ENCODE measurements at regions not wholly inside any gene's neighbourhood (a gene's known extent, or its start where the extent isn't known, plus 50 kb on each side); places are given as distances from the start of the nearest gene placed in this dataset.

DNA sequence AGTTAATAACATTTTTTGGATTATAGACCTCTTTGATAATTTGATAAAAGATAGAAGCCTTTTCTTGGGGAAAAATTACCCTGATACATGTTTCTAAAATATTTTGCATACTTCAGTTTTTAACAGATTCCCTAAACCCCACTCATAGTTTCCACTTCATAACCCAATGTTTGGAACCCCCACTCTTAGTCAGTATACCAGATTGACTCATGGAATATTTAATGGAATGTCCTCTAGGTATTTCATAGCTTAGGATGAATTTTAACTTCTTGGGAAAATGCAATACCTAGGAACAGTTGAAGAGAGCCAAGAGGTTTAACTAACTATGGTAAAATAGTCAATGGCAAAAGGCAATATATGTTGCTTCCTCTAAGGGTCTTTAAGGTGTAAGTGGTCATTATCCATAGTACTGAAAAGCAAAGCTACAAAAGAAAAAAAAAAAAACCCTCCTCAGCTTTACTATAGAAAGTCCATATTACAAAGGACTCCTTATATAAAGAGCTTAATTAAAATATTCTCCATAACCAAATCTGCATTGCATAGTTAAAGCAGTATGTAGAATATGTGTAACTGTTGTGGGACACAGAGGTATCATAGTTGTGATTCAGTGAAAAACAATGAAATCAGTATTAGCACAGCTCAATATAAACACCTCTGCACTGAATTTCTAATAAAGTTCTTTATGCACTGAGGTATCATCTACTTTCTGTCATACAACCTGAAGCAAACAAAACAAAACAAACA, 159.9 kb downstream of the PCDH7 start:
- no peak for DNase-seq

DNA sequence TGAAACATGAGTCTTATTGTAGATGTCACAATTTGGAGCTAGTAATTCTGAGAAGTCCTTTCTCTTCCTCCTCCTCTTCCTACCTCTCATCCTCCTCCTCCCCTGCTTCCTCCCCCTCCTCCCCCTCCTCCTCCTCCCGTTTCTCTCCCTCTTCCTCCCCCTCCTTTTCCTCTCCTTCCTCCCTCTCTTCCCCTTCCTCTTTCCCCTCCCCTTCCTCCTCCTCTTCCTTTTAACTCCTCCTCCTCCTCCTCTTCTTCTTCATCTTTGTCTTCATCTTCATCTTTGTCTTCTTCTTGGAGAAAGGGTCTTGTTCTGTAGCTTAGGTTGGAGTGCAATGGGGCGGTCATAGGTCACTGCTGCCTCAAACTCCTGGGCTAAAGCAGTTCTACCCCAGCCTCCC, 161.8 kb downstream of the PCDH7 start:
- no peak for DNase-seq

DNA sequence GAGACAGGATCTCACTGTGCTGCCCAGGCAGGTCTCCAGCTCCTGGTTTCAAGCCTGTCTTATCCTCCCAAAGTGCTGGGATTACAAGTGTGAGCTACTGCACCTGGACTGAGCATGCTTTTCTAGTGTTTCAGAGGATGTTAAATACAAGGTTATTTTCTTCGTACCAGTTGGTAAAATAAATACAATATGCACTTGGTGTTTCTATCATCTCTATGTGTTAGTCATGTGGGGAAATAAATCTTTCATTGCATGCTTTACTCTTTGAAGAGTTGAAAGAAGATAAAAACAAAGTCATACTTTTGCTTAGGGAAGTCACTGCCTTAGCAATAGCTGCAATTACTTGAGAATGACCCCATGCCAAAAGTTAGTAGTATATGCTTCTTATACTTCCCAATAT, 162.3 kb downstream of the PCDH7 start:
- no peak for DNase-seq

DNA sequence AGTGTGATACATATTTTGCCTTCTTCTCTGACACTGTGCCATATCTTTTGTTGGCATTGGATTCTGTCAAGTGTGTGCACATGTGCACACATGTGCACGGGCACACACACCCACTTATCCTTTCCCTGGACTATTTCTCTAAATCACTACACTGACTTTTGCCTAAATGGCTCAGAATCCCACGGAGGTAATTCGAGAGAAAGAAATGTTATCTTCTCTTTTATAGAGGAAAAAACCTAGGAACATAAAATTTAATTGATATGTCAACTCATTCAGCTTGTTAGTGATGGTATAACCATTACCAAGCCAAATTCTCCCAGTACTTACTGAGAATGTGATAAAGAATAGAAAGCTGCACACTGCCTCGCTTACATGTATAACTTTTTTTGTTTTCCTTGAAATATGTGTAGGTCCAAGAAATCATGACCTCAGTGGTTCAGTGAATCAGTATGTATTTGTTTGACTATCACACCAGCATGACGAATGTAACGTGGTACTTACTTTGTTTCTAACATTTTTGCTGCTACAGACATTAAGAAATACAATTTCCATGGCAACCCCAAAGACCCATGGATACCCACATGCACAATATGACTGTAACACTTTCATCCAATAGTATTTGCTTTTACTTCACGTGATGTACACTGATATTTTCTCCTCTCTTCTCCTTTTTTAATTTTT, 163.0 kb downstream of the PCDH7 start:
- DNase-seq, result no peak

DNA sequence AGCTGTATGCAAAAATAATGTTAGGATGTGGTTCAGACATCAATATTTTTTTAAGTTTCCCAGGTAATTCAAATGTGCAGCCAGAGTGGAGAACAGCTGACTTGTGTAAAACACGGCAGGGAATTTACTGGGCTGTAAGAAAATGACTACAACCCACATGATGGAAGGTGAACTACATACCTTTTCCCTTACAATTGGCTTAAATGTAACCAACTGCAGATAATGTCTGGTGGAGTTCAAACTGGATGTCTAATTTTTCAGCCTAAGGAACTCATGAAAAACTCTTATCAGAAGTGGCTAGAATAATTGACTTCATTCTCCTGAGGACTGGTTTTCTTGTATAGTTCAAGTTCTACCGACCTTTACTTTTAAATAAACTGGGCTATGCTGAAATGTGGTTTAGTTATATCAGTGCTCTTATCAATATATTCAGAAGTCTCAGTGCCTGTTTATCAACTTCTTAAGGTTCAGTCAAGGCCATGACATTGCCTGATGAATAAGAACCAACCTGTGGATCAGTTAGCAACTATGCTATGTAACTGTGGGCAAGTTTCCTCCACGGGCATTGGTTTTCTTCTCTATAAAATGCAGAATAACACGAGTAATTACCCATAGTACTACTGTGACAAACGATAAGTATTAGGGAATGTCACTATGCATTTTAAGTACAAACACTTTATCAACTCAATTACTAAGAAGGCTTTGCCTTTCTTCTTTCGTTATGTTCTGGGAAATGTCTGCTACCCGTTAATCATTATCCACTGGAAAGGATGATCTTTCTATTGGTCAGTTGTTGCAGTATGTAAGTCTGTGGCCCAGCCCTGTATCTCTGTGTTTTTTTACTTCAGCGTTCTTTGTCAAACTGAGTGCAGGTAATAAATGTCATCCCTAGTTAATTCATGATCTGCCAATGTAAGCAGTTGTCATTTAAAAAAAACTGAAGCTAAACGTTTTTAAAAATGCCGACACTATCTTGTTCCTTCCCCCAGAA, 181.6 kb downstream of the PCDH7 start:
- no peak for DNase-seq

DNA sequence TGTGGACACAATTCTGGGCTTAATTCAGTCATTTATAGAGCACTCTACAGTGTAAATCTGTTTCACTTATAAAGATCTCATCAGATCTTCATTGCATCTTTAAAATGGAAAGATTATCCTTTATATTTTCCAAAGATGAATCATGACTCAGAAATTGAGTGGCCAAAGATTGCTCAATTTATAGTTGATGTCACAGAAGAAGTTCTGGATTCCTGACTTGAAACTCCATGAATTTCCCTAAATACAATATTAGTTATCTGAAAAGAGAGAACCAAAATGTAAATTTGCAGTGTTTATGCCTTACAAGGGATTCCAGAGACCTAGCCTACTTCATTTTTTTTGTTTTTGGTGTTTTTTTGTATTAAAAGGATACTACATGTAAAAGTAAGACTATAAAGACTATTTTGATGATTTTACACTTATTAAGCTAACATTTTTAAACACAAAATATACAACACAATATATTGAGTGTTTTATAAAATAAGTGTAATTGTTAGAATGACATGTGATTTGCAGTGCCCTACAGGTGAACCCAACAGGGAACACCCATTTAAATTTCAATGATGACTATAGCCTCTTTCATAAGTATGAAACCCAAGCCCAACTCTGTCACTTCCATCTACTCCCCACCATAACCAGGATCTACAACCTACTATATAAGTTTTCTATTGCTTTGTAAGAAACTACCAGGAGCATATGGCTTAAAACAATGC, 183.5 kb downstream of the PCDH7 start:
- no peak for DNase-seq

DNA sequence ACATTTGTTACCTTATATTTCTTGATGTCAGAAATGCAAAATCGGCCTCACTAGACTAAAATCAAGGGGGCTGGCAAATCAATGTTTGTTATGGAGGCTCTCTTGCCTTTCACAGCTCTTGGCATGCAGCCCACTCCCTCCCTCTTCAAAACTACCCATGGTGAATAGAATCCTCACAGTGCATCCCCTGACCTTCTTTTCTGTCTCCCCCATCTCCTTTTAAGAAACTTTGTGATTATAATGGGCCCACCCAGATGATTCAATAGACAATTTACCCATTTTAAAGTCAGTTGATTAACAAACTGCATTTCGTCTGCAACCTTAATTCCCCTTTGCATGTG, 184.0 kb downstream of the PCDH7 start:
- DNase-seq, result no peak

DNA sequence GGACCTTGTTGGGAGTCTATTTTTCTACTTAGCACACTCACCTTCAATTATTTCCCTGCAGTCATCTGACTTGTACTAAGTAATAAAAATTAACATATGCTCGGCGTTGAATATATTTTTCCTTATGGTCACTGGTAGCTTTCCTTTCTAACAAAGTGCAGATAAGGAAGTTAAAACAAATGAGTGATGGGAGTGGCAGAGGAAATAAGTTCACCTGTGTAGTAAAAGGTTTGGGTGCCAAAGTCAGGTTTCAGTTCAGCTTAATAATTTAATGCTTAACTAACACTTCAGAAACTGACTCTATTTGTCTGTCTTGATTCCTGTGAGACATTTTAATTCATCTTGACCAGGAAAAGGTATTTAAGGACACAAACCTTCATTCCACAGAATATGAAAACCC, 184.4 kb downstream of the PCDH7 start:
- no peak for DNase-seq

DNA sequence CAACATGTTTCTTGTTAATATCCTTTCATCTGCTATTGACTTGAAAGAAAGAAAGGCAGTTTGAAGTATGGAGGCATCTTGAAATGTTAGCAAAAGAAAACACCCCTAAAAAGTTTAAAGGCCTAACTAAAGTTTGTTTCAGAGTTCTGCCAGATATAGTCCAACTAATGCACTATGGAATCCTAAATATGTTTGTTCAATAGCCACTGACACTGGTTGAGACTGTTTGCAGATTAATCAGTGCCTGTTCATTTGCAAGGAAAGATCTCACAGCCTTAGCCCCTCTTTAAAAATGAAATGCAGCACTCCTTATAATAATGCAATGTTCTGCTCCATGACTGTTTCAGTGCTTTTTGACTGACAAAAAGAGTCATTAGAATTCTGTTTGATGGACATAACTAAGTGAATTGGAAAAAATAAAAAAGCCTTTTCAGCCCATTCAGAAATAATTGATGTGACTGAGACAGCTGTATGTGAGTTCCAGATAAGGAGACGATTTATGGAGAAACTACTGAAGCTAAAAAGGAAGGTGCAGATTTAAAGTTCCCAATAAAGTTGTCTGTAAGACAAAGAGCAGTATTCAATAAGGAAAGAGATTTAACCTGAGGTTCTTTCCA, 192.0 kb downstream of the PCDH7 start:
- DNase-seq, result no peak

DNA sequence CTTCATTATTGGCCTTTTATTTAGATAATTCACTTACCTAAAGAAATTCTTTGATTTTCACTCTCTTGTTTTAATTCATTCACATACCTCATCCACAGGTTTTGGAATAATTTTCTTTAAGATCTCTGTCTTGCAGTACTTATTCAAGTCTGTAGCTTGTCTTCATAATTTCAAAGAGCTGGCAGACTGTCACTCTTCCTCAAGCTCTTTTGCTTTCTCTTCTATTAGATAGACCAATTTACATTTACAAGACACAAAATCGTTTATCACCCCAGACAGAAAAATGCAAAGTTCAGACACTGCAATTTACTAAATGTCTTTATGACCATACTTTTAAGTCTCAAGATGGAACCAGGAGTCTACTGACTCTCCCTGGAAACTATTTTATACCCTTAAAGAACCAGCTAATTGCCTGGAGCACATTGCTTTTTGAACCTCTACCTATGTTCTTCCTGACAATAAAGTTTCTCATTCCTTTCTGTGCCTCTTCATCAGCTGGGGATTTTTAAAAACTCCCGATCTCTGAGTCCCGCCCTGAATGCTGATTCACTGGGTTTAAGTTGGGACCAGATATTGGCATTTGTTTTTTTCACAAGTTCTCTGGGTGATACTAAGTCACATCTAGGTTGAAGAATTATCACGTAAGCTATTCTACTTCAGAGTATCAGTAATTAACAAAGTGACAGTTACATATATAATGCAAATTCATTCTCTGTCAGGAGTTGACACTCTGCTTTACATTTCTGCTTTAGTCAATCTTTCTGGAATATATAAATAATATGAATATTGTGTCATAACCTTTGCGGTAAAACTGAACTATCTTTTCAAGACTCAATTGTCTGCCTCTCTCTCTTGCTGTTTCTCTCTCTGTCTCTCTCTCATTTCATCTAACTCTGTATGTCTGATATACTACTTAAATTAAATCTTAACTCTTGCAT, 196.4 kb downstream of the PCDH7 start:
- no peak for DNase-seq

DNA sequence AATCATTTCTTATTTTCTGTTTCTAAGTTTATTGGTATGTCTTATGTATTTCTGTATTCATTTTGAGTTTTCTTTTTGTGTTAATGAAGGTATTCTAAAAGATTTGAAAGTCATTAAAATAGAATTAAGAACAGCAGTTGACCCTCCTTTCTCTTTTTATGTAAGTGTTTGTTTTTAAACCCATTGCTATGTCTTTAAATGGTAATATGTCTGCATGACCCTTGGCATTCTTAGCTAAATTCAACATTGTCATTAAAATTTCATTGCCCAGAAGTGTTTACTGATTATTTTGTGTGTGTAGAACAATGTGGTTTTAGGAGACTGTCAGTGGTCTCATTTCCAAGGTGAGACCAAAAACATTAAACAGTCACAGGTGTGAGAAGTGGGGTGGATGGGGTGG, 197.8 kb downstream of the PCDH7 start:
- DNase-seq, result no peak

DNA sequence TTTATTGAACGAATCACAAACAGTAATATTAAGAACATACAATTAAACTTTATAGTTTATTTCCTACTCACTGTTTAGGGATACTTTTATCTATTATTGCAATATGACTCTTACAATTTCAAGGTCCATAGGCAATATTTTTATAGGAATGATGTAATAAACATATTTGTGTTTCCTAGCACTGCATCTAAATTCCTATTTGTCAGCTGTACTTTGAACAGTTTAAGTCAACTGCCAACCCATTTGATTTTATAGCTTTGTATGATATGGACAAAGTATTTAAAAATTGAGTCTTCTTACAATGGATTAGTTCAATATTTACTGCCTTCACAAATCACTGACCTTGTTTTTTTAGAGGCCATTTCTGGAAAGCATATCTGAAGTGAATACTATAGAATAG, 199.3 kb downstream of the PCDH7 start:
- no peak for DNase-seq

DNA sequence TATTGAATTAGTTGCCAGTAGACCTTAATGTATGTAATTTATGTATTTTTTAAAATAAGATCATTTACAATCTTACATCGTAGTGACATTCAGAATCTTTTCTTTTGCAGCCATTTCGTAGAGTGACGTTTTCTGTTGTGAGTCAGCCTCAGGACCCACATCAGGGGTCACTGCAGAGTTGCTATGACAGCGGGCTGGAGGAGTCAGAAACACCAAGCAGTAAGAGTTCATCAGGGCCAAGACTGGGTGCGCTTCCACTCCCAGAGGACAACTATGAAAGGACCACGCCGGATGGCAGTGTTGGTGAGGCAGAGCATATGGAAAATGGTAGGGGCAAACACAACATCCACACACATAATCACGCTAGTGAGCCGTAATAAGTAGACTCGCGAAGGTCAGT, 199.9 kb downstream of the PCDH7 start:
- DNase-seq, result no peak

DNA sequence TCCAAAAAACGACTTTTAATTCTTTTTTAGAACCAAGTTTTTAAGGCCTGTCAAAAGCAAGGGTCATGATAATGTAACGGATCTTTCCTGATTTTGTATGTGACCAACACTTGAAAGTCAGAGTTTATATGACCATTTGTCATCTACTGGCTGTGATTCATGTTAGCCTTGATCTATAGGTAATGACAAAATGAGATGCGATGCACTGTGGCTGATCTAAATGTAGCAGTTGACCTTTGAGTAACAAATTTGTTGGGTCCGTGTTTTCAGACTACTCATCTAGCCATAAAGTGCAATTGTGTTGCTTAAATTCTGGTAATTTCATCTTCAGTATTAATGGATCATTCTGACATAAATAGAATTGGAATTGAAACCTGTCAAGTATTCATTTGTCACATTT, 202.5 kb downstream of the PCDH7 start:
- DNase-seq, result no peak

DNA sequence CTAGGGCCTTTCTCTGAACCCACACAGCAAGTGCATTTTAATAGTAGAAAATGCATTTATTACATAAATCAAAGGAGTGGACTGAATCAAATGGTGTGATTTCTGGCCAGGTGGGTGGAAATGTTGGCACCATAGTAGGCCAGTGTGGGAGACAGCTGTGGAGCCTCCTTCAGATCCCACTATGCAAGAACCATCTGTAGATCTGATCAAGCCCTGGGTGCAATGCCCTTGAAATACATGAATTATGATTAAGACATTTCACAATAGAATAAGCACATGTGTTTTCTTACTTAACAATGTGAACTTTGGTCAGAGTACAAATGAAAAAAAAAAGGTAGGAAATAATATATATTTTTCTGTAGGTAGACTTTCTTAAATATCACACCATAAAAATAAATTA, 204.3 kb downstream of the PCDH7 start:
- no peak for DNase-seq

DNA sequence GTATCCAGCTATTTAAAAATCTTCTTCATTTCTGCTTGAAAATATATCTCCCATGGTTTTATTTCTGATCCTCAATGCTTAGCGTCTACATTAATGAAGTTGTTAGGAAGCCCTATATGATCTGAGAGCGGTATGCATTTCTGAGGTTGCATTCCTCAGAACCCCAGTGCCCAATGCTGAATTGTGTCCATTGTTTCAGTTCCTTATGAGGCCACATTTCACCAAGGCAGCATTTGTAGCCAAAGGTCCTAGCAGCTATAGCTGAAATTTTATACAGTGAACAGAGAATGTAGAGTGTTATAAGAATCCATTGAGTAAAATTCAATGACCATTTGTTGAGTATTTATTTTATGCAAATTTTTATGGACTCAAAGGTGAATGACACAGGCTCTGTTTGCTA, 209.5 kb downstream of the PCDH7 start:
- DNase-seq, result no peak

DNA sequence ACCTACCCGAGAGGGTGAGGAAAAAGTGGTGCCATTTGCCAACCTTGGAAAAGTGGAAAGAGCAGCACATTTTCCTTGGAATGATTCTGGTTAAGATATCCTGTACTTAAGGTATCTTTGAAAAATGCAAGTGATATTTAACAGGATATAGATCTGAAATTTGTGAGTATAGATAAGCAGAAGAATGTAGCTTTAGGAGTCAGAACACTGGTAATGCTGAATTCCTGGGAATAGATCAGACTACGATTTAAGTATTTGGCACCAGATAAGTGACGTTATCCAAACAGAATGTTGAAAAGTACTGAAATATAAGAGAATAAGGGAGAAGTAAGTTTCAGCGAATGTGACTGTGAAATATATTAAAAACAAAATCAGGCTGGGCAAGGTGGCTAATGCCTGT, 210.1 kb downstream of the PCDH7 start:
- DNase-seq, result no peak

DNA sequence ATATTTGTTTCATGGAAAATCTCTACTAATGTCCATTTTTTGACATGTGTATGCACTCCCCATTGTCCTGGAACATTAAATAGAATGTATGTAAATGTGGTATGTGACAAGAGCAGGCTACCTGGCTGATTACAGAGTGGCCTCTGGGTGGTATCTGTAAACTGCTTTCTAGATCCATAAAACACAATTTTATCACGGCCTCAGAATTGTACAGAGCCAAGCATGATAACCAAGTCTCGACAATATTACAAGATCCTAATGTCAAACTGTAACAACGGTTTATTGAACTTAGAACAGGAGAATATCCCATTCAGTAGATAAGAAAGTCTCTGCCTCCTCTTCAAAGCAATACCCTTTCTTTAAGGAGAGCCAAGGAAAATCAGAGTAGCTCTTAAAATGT, 212.4 kb downstream of the PCDH7 start:
- no peak for DNase-seq

DNA sequence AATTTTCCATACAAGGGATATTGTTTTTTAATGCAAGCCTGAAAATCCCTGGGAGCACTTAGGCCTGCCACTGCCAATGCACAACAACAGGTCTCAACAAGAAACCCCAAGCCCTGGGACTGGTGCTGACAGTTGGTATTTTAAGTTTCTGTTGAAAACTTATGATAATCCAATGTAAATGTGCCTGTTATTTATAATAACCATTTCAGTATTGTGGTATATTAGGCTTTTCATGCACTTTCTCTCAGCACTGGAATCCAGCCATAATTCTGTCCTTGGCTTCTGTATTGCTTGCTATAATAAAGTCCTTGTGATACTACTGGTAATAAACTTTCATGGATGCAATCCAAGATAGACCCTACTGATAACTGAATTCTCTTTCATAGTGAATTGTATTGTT, 218.9 kb downstream of the PCDH7 start:
- DNase-seq, result no peak

DNA sequence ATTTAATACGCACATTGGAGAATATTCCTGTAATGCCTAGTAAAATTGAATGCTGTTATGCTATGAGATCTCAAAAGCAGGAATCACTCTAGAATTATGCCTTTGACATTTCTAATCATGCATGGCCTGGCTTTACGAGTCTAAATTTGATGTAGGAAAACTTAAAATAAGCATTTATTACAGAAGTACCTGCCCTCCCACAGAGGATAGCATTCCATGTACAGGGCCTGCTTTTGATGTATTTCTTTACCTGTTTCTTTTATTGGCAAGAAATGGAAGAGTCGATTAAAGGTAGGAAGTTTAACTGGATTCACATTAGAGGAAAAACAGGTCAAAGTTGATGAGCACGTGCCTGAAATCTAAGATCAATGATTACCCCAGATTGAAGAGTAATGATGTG, 219.5 kb downstream of the PCDH7 start:
- no peak for DNase-seq

DNA sequence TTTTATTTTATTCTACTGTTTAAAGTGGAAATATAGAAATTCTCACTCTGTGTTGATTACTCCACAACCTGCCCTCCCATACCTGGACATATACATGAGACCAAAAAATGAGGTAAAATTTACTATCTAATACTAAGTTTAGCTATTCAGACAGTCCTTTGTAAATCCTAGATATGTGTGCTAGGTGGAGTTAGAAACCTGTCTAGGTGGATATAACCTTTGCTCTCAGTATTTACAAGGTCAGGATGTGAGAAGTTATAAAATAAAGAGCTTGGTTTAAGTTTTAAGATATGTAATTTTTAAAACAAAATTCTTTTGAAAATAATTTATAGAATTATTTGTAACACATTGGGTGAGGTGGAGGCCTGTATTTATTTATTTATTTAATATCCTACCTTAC, 221.5 kb downstream of the PCDH7 start:
- no peak for DNase-seq

DNA sequence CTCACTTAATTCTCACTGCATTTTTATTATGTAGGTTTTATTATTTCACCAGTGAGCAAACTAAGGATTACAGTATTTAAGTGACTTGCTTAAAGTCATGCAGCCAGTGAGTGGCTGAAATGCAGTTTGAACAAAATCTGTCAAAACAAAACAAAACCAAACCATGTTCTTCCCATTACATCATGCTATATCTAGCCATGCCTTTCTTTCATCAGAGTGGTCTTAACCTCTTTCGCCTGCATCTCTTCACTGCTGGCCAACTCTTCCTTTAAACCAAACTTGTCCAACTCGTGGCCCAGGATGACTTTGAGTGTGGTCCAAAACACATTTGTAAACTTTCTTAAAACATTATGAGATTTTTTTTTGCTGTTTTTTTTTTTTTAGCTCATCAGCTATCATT, 223.2 kb downstream of the PCDH7 start:
- DNase-seq, result no peak
